ENCODE measurements at regions not wholly inside any gene's neighbourhood (a gene's known extent, or its start where the extent isn't known, plus 50 kb on each side); places are given as distances from the start of the nearest gene placed in this dataset.

- in situ Hi-C loops (cut with HindIII; ENCODE audit: low sequenced_read_pairs), result no loop called here
Measured at GRCh38 chr12:90301095-90301494, 592.5 kb upstream of the ATP2B1 start.

GRCh38 chr12:90299666-90300065 lies 591.0 kb upstream of the ATP2B1 start:
- no peak for DNase-seq (ENCODE audit: low spot score)
- in situ Hi-C loops (cut with HindIII; ENCODE audit: low sequenced_read_pairs), result no loop called here

More at GRCh38 chr12:90301095-90301494, 592.5 kb upstream of the ATP2B1 start:
- DNase-seq (ENCODE audit: low spot score), result no peak

GRCh38 chr12:90299121-90299520 lies 590.5 kb upstream of the ATP2B1 start:
- in situ Hi-C loops (cut with HindIII; ENCODE audit: low sequenced_read_pairs), result no loop called here
- no peak for DNase-seq (ENCODE audit: low spot score)

- no peak for DNase-seq (ENCODE audit: low spot score)
- in situ Hi-C loops (cut with HindIII; ENCODE audit: low sequenced_read_pairs), result no loop called here
Measured at GRCh38 chr12:90298289-90298948, 589.8 kb upstream of the ATP2B1 start.

- in situ Hi-C loops (cut with HindIII; ENCODE audit: low sequenced_read_pairs), result no loop called here
Measured at GRCh38 chr12:90295858-90296257, 587.2 kb upstream of the ATP2B1 start.

DNA sequence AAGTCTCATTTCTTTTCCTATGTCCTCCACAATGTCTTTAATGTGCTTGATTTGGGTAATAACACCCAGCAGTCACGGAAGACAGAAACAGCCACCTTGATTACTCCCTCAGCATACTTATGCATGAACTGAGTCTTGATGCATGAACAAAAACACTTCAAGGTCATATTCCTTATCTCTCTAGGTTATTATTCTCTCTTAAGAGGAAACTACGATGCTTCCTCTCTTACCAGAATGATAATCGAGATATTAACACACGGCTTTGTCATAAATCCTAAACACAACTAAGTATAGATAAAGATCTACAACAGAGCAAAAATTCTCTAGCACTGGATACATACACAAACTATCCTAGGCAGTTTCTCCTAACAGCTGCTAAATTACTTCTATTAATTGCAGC lies 583.5 kb upstream of the ATP2B1 start:
- DNase-seq (ENCODE audit: low spot score), result no peak
- in situ Hi-C loops (cut with HindIII; ENCODE audit: low sequenced_read_pairs), result no loop called here

More at GRCh38 chr12:90295858-90296257, 587.2 kb upstream of the ATP2B1 start:
- DNase-seq (ENCODE audit: low spot score), result no peak

- no peak for DNase-seq (ENCODE audit: low spot score)
- in situ Hi-C loops (cut with HindIII; ENCODE audit: low sequenced_read_pairs), result no loop called here
Measured at GRCh38 chr12:90290980-90291975, 582.6 kb upstream of the ATP2B1 start.

- in situ Hi-C loops (cut with HindIII; ENCODE audit: low sequenced_read_pairs), result no loop called here
- DNase-seq (ENCODE audit: low spot score), result no peak
Measured at GRCh38 chr12:90287585-90287984, 578.9 kb upstream of the ATP2B1 start.

DNA sequence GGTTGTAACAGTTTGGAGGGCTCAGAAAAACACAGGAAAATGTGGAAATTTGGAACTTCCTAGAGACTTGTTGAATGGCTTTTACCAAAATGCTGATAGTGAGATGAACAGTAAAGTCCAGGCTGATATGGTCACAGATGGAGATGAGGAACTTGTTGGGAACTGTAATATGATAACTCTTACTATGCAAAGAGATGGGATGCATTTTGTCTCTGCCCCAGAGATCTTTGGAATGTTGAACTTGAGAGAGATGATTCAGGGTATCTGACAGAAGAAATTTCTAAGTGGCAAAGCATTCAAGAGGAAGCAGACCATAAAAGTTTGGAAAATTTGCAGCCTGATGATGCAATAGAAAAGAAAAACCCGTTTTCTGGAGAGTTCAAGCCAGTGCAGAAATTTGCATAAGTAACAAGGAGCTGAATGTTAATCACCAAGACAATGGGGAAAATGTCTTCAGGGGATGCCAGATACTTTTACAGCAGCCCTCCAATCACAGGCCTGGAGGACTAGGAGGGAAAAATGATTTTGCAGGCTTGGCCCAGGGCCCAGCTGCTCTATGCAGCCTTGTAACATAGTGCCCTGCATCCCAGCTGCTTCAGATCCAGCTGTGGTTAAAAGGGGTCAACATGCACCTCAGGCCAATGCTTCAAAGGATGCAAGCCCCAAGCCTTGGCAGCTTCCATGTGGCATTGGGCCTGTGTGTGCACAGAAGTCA lies 572.7 kb upstream of the ATP2B1 start:
- in situ Hi-C loops (cut with HindIII; ENCODE audit: low sequenced_read_pairs), result no loop called here
- no peak for DNase-seq (ENCODE audit: low spot score)

GRCh38 chr12:90280564-90281058 lies 572.0 kb upstream of the ATP2B1 start:
- no peak for DNase-seq (ENCODE audit: low spot score)
- in situ Hi-C loops (cut with HindIII; ENCODE audit: low sequenced_read_pairs), result no loop called here

DNA sequence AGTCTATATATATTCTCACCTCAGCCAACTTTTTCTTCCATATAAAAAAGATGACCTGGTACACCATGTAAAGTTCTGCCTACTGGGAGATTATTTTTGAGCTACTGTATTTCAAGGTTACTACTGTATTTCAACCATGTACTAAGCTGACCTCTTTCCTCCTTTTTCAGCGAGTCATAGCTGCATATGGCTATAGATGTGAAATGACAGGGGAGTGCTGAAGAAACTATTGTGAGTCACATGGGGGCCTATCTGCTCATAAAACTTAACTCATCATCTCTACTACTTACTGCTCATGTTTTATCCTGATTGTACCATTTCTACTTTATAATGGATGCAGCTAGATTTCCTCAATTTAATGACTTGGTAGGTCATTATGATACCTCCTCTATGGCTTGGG lies 571.4 kb upstream of the ATP2B1 start:
- in situ Hi-C loops (cut with HindIII; ENCODE audit: low sequenced_read_pairs), result no loop called here
- DNase-seq (ENCODE audit: low spot score), result no peak

DNA sequence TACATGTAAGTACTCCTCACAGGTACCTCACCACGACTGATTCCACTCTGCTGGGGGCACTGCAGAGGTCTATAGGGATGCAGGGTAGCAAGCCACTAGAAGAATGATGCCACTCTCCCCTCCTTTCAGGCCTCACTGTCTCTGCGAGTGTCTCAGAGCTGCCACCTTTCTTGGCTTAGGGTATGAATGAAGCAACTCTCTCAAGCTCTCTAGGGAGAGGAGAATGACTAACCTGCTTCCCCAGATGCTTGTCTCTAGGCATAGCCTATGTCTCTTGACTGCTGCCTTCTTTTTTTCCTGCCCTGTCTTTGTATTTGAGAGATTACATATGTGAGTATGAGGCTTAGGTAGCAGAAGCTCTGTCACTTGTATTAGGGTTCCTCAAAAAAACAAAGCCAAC lies 566.5 kb upstream of the ATP2B1 start:
- in situ Hi-C loops (cut with HindIII; ENCODE audit: low sequenced_read_pairs), result no loop called here
- DNase-seq (ENCODE audit: low spot score), result no peak

DNA sequence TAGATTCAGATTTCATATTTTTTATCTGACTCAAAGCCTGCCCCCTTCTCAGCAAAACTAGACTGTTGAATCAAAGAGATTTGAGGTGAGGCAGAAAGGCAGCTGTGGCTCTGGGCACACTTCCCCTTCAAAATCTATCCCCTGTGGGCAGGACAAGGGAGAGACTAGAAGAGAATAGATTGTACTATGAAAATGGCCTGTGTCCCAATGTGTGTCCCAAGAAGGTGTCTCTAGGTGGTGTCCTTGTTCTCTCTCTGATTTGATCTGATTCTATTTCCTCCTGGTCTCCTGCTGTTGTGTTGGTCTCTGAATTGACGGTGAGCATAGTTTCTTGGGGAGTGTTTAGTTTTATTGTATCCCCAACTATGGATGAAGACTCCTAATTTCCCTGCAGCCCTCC lies 565.8 kb upstream of the ATP2B1 start:
- in situ Hi-C loops (cut with HindIII; ENCODE audit: low sequenced_read_pairs), result no loop called here
- DNase-seq (ENCODE audit: low spot score), result no peak

DNA sequence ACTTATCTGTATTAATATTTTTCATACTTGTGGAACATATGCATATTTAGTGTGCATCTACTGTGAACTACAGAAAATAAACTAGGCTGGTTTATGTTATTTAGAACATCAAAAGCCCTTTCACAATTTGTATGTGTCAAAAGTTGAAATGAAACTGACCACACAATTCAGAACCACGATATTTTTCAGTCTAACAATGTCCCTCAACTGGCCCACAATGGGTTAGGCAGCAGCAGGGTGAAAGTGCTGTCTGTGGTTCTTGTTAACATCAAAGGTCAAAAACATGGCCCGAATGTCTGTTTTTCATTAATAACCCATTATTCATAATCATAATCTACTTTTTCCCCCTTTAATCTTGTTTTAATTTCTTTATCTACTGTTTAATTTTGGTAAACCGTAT lies 559.9 kb upstream of the ATP2B1 start:
- in situ Hi-C loops (cut with HindIII; ENCODE audit: low sequenced_read_pairs), result no loop called here
- no peak for DNase-seq (ENCODE audit: low spot score)

GRCh38 chr12:90262251-90262650 lies 553.6 kb upstream of the ATP2B1 start:
- no peak for DNase-seq (ENCODE audit: low spot score)
- in situ Hi-C loops (cut with HindIII; ENCODE audit: low sequenced_read_pairs), result no loop called here

- in situ Hi-C loops (cut with HindIII; ENCODE audit: low sequenced_read_pairs), result no loop called here
- DNase-seq (ENCODE audit: low spot score), result no peak
Measured at GRCh38 chr12:90261283-90261682, 552.6 kb upstream of the ATP2B1 start.

- no peak for DNase-seq (ENCODE audit: low spot score)
- in situ Hi-C loops (cut with HindIII; ENCODE audit: low sequenced_read_pairs), result no loop called here
Measured at GRCh38 chr12:90260136-90260535, 551.5 kb upstream of the ATP2B1 start.

- in situ Hi-C loops (cut with HindIII; ENCODE audit: low sequenced_read_pairs), result no loop called here
- DNase-seq (ENCODE audit: low spot score), result no peak
Measured at GRCh38 chr12:90257927-90258624, 549.4 kb upstream of the ATP2B1 start.

- in situ Hi-C loops (cut with HindIII; ENCODE audit: low sequenced_read_pairs), result no loop called here
- DNase-seq (ENCODE audit: low spot score), result no peak
Measured at GRCh38 chr12:90254796-90255195, 546.2 kb upstream of the ATP2B1 start.
